D721Med (cell line): ENCODE measurements at regions not wholly inside any gene's neighbourhood (a gene's known extent, or its start where the extent isn't known, plus 50 kb on each side); places are given as distances from the start of the nearest gene placed in this dataset.

Source experiments
- DNase-seq: peaks from one replicate; pipeline ENCODE4 v3.0.0; 2011; ENCODE audit warnings: low spot score; ENCODE audit not compliant: insufficient read length
- FAIRE-seq: peaks from 2 replicates; lab custom pipeline; 2011; peaks lifted over from hg19 to GRCh38; lab: Jason Lieb, UNC
- CTCF ChIP-seq: IDR thresholded peaks from 2 replicates; pipeline ENCODE4 v1.5.1; 2012; ENCODE audit warnings: mild to moderate bottlenecking, control low read depth; ENCODE audit not compliant: insufficient read depth; ENCODE audit errors: missing control alignments

GRCh38 chr20:6877633-6878032, 110.1 kb downstream of the BMP2 start:
- no peak for DNase-seq
- no peak for FAIRE-seq
- no peak for TF ChIP-seq CTCF

DNA sequence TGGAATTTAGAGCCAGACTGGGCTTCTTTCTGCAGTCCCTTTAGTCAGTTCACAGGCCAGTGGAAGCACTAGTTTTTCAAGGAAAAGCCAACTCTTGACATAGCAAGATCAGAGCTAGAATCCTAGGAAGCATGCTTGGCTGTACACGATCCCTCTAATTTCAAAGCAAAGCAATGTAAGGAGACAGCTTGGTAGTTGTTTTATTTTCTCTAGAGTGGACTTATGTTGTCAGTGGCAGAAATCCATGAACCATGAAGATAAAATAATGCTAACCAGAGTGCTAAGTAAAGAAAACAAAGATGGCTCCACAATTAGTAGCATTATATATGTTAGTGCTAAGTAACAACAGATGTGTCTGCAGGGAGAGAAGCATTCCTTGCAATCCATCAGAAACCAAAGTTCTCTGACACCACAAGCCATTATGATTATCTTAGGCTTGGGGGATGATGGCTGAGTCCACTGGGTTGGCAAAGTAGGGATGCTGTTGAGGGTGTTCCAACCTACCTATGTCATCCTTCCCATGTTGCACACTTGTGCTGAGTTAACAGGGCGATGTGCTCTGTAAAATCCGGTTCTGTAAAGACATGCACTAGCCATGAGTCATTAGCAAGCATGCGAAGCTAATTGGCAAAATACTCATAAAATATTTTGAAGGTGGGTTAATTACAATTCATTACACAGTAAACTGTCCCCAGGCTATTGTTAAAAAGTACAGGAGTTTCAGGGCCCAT, 115.2 kb downstream of the BMP2 start:
- DNase-seq (no peak), FAIRE-seq (no peak)

GRCh38 chr20:6884114-6884513, 116.6 kb downstream of the BMP2 start:
- no peak for TF ChIP-seq CTCF
- DNase-seq (no peak), FAIRE-seq (no peak)

More for the DNA sequence above, 115.2 kb downstream of the BMP2 start:
- no peak for TF ChIP-seq CTCF

DNA sequence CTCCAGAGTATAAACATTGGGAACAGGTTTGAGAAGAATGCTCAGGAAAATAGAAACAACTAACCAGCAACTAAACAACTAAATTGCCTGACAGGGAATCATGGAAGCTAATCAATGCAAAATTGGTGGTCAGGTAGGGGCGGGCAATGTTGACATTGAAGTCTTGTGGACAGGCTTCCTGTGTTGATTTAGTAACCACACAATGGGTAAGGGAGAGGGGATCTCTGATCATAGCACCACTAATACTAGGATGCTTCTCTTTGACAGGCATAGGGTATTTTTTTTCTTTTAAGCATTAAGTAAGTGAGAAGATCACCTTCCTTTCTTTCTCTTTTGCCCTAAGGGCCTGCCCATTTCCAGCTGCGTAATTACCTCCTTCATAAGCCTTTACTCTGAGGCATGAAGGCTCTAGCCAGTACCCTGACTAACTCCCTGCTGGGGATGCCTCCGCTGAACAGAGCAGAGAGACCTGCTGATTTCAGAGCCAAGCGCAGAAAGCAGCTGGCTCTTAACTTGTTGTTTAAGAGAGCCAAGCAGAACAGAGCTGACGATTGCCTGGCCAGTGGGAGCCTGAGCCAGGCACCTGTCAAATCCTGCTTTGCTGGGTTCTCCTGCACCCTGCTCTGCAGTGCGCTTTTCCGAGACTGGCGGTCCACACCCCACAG, 118.7 kb downstream of the BMP2 start:
- no peak for TF ChIP-seq CTCF
- DNase-seq (no peak), FAIRE-seq (no peak)

- no peak for FAIRE-seq
- DNase-seq, result no peak
- no peak for TF ChIP-seq CTCF
Measured at GRCh38 chr20:6887966-6888365, 120.5 kb downstream of the BMP2 start.

GRCh38 chr20:6888736-6889395, 121.4 kb downstream of the BMP2 start:
- TF ChIP-seq CTCF, result no peak
- FAIRE-seq (no peak), DNase-seq (no peak)
